ENCODE measurements at regions not wholly inside any gene's neighbourhood (a gene's known extent, or its start where the extent isn't known, plus 50 kb on each side); places are given as distances from the start of the nearest gene placed in this dataset.

DNA sequence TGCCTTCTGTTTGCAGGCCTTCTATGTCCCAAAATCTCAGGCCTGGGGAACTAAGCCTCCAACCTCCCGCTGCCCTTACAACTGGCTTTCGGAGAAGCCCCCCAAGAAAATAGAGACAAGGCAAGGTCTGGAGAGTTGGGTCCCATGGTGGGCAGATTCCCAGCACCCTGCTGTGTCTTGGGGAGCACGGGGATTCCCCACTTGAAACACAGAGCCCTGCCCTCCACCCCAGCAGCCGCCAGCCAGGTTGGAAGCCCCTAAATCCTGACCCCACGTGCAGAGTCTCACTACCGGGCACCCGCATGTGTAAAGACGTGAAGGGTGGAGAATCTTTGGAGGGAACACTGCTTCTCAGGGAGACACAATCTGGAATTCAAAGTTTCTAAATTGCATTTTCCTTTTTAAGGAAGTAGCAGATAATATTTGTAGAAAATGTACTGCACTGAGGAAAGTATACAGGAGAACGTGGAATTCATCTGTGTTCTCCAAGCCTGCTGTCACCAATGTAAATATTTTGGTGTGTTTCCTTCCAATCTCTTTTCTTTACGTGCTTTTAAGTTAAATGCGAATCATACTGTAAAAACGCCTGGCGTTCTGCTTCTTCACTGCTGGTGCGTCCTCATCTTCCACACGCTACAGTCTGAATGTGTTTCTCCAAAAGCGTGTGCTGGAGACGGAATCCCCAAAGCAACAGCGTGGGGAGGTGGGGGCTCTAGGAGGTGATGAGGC is 220.9 kb downstream of the BRD1 start:
- no peak for DNase-seq (ENCODE audit: low read depth)
- no peak overlapping the region for H3K4me3 ChIP-seq (ENCODE audit: low read depth, low read length)
- TF ChIP-seq POLR2A (IDR thresholded peaks at IDR 0.05; ENCODE audit: extremely low read depth, insufficient read length) (no peak), CTCF (IDR thresholded peaks at IDR 0.05; ENCODE audit: low read depth, low read length) (no peak), MAX (IDR thresholded peaks at IDR 0.05; ENCODE audit: low read depth, low read length) (no peak), MYC (IDR thresholded peaks at IDR 0.05; ENCODE audit: low read depth, low read length) (no peak)

GRCh38 chr22:49604732-49605302 is 222.9 kb downstream of the BRD1 start:
- H3K4me3 ChIP-seq (ENCODE audit: low read depth, low read length): no peak overlapping the region
- DNase-seq (ENCODE audit: low read depth): peak; percentile 45
- no peak for TF ChIP-seq POLR2A (IDR thresholded peaks at IDR 0.05; ENCODE audit: extremely low read depth, insufficient read length)
- no peak for TF ChIP-seq CTCF (IDR thresholded peaks at IDR 0.05; ENCODE audit: low read depth, low read length)
- TF ChIP-seq MYC (IDR thresholded peaks at IDR 0.05; ENCODE audit: low read depth, low read length): no peak
- no peak for TF ChIP-seq MAX (IDR thresholded peaks at IDR 0.05; ENCODE audit: low read depth, low read length)

DNA sequence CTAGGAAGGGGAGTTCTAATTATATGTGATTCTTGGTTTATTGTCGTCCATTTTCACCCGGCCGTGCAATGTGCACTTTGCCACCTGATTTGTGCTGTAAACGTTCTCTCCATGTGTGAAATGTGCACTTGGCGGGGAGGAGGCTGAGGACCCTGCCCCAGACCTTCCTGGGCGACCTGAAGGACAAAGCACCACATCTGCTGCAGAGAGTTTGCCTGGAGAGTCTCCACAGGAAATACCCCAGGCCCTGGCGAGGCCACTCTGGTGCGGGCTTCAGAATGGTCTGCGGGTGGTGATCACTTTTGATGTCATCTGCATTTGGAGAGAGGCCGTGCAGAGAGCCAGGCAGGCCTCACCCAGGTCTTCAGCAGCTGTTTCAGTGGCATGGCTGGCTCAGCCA is 224.7 kb downstream of the BRD1 start:
- no peak overlapping the region for H3K4me3 ChIP-seq (ENCODE audit: low read depth, low read length)
- no peak for DNase-seq (ENCODE audit: low read depth)
- TF ChIP-seq MYC (IDR thresholded peaks at IDR 0.05; ENCODE audit: low read depth, low read length) (no peak), MAX (IDR thresholded peaks at IDR 0.05; ENCODE audit: low read depth, low read length) (no peak), POLR2A (IDR thresholded peaks at IDR 0.05; ENCODE audit: extremely low read depth, insufficient read length) (no peak), CTCF (IDR thresholded peaks at IDR 0.05; ENCODE audit: low read depth, low read length) (no peak)

- TF ChIP-seq POLR2A (IDR thresholded peaks at IDR 0.05; ENCODE audit: extremely low read depth, insufficient read length): no peak
- TF ChIP-seq MYC (IDR thresholded peaks at IDR 0.05; ENCODE audit: low read depth, low read length): no peak
- TF ChIP-seq CTCF (IDR thresholded peaks at IDR 0.05; ENCODE audit: low read depth, low read length): no peak
- TF ChIP-seq MAX (IDR thresholded peaks at IDR 0.05; ENCODE audit: low read depth, low read length): no peak
- DNase-seq (ENCODE audit: low read depth): no peak
- H3K4me3 ChIP-seq (ENCODE audit: low read depth, low read length): no peak overlapping the region
Observed at GRCh38 chr22:49602481-49602880, 225.2 kb downstream of the BRD1 start.

DNA sequence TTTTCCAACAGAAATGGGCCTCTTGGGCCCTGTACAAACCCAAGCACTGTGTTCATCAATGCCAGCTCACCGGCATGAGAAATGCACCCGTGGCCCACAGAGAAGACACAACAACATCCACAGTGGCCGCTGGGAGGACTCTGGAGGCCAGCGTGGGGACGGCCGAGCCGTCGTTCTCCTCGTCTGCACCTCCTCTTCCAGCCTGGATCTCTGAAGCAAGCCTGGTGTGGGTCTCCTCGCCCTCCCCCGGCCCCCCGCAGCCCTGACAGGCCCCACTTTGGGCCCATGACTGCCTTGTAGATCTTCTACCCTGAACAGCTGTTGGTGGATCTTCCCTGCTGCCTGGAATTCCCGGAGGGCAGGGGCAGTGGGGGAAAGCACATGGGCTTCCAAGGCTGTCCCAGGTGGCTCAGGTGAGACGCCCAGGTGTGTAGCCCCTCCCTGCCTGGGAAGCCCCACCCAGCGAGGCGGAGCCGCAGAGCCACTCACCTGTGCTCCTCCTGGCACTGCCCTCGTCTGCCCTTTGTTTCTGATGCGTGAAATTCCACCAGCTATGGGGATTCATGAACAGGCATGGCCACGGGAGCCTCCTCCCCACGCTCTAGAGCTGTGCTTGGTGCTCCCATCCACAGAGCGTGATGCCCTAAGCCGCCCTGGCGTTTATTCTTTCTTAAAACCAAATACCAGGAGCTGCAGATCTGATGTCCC is 225.9 kb downstream of the BRD1 start:
- no peak for DNase-seq (ENCODE audit: low read depth)
- no peak for TF ChIP-seq MYC (IDR thresholded peaks at IDR 0.05; ENCODE audit: low read depth, low read length)
- no peak for TF ChIP-seq POLR2A (IDR thresholded peaks at IDR 0.05; ENCODE audit: extremely low read depth, insufficient read length)
- no peak for TF ChIP-seq MAX (IDR thresholded peaks at IDR 0.05; ENCODE audit: low read depth, low read length)
- no peak for TF ChIP-seq CTCF (IDR thresholded peaks at IDR 0.05; ENCODE audit: low read depth, low read length)
- no peak overlapping the region for H3K4me3 ChIP-seq (ENCODE audit: low read depth, low read length)

Measured in NB4 (cell line).